RKO (cell line): ENCODE measurements at regions not wholly inside any gene's neighbourhood (a gene's known extent, or its start where the extent isn't known, plus 50 kb on each side); places are given as distances from the start of the nearest gene placed in this dataset.

Source experiments
- DNase-seq: peaks from one replicate; pipeline ENCODE4 v3.0.0-alpha.2; 2016; ENCODE audit warnings: low spot score

GRCh38 chr14:82445810-82446570, 912.3 kb upstream of the SEL1L start:
- DNase-seq, result no peak

- DNase-seq, result no peak
These were observed 913.9 kb upstream of the SEL1L start for GRCh38 chr14:82447586-82447985.

GRCh38 chr14:82449926-82450468, 916.3 kb upstream of the SEL1L start:
- DNase-seq, result no peak

GRCh38 chr14:82451675-82452074, 918.0 kb upstream of the SEL1L start:
- DNase-seq, result no peak

- DNase-seq, result no peak
These were observed 948.7 kb upstream of the SEL1L start for GRCh38 chr14:82482345-82482744.

GRCh38 chr14:82488473-82488872, 954.8 kb upstream of the SEL1L start:
- DNase-seq, result no peak

- no peak for DNase-seq
These were observed 956.7 kb upstream of the SEL1L start for GRCh38 chr14:82490397-82490796.

- no peak for DNase-seq
These were observed 958.5 kb upstream of the SEL1L start for GRCh38 chr14:82492157-82492556.

- no peak for DNase-seq
These were observed 966.6 kb upstream of the SEL1L start for GRCh38 chr14:82500222-82500621.

GRCh38 chr14:82501554-82501953, 967.9 kb upstream of the SEL1L start:
- DNase-seq, result no peak

GRCh38 chr14:82502043-82502442, 968.4 kb upstream of the SEL1L start:
- no peak for DNase-seq

- DNase-seq, result no peak
These were observed 971.2 kb upstream of the SEL1L start for GRCh38 chr14:82504894-82505293.

GRCh38 chr14:82510007-82510406, 976.4 kb upstream of the SEL1L start:
- no peak for DNase-seq

GRCh38 chr14:82511399-82511798, 977.7 kb upstream of the SEL1L start:
- no peak for DNase-seq

- no peak for DNase-seq
These were observed 987.1 kb upstream of the SEL1L start for GRCh38 chr14:82520765-82521164.

GRCh38 chr14:82521191-82521590, 987.5 kb upstream of the SEL1L start:
- no peak for DNase-seq

GRCh38 chr14:82528016-82528415, 994.4 kb upstream of the SEL1L start:
- DNase-seq, result no peak

- DNase-seq, result no peak
These were observed 999.7 kb upstream of the SEL1L start for GRCh38 chr14:82533351-82533750.

- DNase-seq, result no peak
These were observed 1002.9 kb upstream of the SEL1L start for GRCh38 chr14:82536566-82536965.

- no peak for DNase-seq
These were observed 1004.2 kb upstream of the SEL1L start for GRCh38 chr14:82537831-82538230.

GRCh38 chr14:82546401-82546800, 1012.7 kb upstream of the SEL1L start:
- DNase-seq, result no peak

- no peak for DNase-seq
These were observed 1015.8 kb upstream of the SEL1L start for GRCh38 chr14:82549306-82549990.

GRCh38 chr14:82562881-82563280, 1029.2 kb upstream of the SEL1L start:
- no peak for DNase-seq
